Esophagus squamous epithelium (tissue), 5 donors: ENCODE measurements at regions not wholly inside any gene's neighbourhood (a gene's known extent, or its start where the extent isn't known, plus 50 kb on each side); places are given as distances from the start of the nearest gene placed in this dataset.

Experiments
- DNase-seq: peaks from one replicate; lab custom pipeline; 2025; lab: John Stamatoyannopoulos, UW
- H3K27ac ChIP-seq, 4 donors: fragments of 200-600 bp; sonication (generic); one replicate each; pipeline ENCODE4 v1.5.1; 2016 to 2019; ENCODE audit warnings: mild to moderate bottlenecking in 1 of 4
- H3K27me3 ChIP-seq, 4 donors: fragments of 200-600 bp; sonication (generic); 1 replicate in 3 of 4; 2 replicates in 1 of 4; pipeline versions ENCODE4 v1.5.1 to v1.6.0; 2017 to 2021; ENCODE audit warnings: antibody characterized with exemption in 1 of 4
- H3K36me3 ChIP-seq, 3 donors: fragments of 200-600 bp; sonication (generic); one replicate each; pipeline ENCODE4 v1.5.1; 2016 to 2019
- H3K4me1 ChIP-seq, 3 donors: fragments of 200-600 bp; sonication (generic); one replicate each; pipeline ENCODE4 v1.5.1; 2017 to 2019
- H3K4me3 ChIP-seq, 4 donors: fragments of 200-600 bp; sonication (generic); 1 replicate in 3 of 4; 2 replicates in 1 of 4; pipeline ENCODE4 v1.5.1; 2016 to 2019; ENCODE audit warnings: mild to moderate bottlenecking in 2 of 4, moderate library complexity in 1 of 4
- H3K9me3 ChIP-seq, 3 donors: fragments of 200-600 bp; sonication (generic); one replicate each; pipeline ENCODE4 v1.5.1; 2016 to 2019
- POLR2A ChIP-seq, 4 donors: fragments of 450-650 bp; IDR thresholded peaks; one replicate each; pipeline ENCODE4 v1.6.1; 2017; ENCODE audit warnings: antibody characterized with exemption in 4 of 4, mild to moderate bottlenecking in 4 of 4, moderate library complexity in 3 of 4
- WGBS, 2 donors: methylation state at CpG; one replicate each; pipeline ENCODE4 v1.1.5; 2018; 5-methylcytosine and 5-hydroxymethylcytosine counted together
- intact Hi-C: fragments of 100-400 bp; cut with DNase I; formaldehyde crosslinking; loops from one replicate; pipeline ENCODE4 v1.15.0; 2022
- TF ChIP-seq, protein P1 (sequence below), 6 experiments: fragments of 450-650 bp in 4 of 6; fragments of 200-600 bp in 2 of 6; sonication (generic) in 2 of 6; IDR thresholded peaks; one replicate each; pipeline ENCODE4 v1.5.1; 2016 to 2019; ENCODE audit warnings: antibody characterized with exemption in 6 of 6, mild to moderate bottlenecking in 4 of 6, moderate library complexity in 4 of 6
- donor health status: DM: yes; HTN: yes; CAD: no.

GRCh38 chr15:35215093-35215492 lies 130.0 kb upstream of the NANOGP8 start:
- Histone ChIP-seq H3K36me3 (no peaks in the 10 kb centered on the region), H3K27me3 (no peaks in the 10 kb centered on the region), H3K4me3 (no peak overlapping the region), H3K4me1 (no peaks in the 10 kb centered on the region), H3K9me3 (no peaks in the 10 kb centered on the region), H3K27ac (no peak overlapping the region)
- no peak for DNase-seq
- intact Hi-C loops: no loop called here
- TF ChIP-seq POLR2A (IDR thresholded peaks at IDR 0.05): no peak
- TF ChIP-seq, protein P1, sequence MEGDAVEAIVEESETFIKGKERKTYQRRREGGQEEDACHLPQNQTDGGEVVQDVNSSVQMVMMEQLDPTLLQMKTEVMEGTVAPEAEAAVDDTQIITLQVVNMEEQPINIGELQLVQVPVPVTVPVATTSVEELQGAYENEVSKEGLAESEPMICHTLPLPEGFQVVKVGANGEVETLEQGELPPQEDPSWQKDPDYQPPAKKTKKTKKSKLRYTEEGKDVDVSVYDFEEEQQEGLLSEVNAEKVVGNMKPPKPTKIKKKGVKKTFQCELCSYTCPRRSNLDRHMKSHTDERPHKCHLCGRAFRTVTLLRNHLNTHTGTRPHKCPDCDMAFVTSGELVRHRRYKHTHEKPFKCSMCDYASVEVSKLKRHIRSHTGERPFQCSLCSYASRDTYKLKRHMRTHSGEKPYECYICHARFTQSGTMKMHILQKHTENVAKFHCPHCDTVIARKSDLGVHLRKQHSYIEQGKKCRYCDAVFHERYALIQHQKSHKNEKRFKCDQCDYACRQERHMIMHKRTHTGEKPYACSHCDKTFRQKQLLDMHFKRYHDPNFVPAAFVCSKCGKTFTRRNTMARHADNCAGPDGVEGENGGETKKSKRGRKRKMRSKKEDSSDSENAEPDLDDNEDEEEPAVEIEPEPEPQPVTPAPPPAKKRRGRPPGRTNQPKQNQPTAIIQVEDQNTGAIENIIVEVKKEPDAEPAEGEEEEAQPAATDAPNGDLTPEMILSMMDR (IDR thresholded peaks at IDR 0.05): no peak

DNA sequence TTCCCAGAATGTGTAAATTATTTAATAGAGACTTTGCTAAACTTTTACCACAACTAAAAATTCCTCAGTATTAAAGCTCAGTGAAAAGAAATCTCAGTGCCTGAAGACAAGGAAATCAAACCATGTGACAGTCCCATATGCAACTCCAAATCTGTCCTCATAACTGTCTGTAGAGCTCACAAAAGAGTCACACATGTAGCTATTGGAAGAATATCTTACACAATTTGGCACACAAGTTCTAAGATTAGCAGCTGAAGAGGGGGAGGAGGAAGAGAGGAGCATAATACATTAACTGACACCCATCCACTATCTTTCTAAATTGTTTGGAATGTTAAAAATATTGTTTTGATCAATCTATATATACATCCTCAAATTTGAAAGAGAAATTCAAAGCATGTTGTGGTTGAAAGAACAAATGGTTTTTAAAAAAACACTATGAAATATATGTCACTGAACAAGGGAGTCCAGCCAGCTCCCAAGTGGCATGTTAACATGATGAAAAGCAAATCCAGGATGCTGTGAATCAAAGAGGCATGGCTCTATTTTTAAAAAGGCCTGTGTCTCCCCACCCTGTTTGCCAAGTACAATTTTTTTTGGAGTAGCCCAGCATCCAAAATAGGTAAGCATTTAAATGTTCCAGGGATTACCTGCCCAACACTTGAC lies 126.3 kb upstream of the NANOGP8 start:
- no peaks in the 10 kb centered on the region for H3K27me3 ChIP-seq
- H3K4me1 ChIP-seq: no peaks in the 10 kb centered on the region
- no peaks in the 10 kb centered on the region for H3K36me3 ChIP-seq
- H3K9me3 ChIP-seq: no peaks in the 10 kb centered on the region
- no peak for TF ChIP-seq POLR2A (IDR thresholded peaks at IDR 0.05)
- TF ChIP-seq, protein P1 (IDR thresholded peaks at IDR 0.05): no peak
- H3K4me3 ChIP-seq: no peak overlapping the region
- DNase-seq: no peak
- H3K27ac ChIP-seq: no peak overlapping the region
- intact Hi-C loops: no loop called here

DNA sequence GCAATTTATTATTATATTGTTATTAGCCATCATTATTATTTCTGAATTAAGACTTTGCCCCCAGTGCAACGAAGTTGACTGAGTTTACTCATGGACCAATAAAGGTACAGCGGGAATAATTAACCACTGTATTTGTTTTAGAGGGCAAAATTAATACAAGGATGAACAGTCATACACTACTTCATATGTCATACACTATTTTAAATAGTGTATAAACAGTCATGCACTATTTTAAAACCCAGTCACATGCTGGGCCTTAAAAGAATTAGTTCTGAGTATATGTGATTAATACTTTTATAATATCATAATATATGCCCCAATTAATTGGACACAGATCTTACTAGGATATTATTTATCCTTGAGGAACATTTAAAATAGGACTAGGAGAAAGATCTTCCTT lies 125.3 kb upstream of the NANOGP8 start:
- no peaks in the 10 kb centered on the region for H3K36me3 ChIP-seq
- no peak overlapping the region for H3K4me3 ChIP-seq
- H3K4me1 ChIP-seq: no peaks in the 10 kb centered on the region
- no peaks in the 10 kb centered on the region for H3K27me3 ChIP-seq
- intact Hi-C loops: no loop called here
- DNase-seq: no peak
- H3K27ac ChIP-seq: no peak overlapping the region
- H3K9me3 ChIP-seq: no peaks in the 10 kb centered on the region
- WGBS, 2 donors: 43 to 44% methylated on average over 2 of the region's 2 CpGs
- TF ChIP-seq POLR2A (IDR thresholded peaks at IDR 0.05): no peak
- TF ChIP-seq, protein P1 (IDR thresholded peaks at IDR 0.05): no peak

DNA sequence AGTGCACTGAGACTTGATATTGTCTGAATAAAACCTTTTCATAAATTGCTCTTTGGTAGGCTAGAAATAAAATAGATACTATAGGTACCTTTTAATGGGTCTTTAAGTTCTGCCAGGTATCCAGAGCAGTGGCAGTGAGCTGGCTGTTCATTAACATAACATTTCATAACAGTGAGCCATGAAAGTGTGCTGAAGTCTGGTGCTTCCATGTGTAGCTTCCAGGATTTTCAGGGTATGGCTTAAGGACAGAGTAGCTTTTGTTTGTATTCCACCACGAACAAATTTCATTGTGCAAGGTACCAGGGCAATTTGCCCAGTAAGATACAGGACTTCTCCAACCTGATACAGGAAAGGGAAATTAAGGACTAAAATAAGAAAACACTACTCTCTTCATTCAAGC lies 124.7 kb upstream of the NANOGP8 start:
- no peaks in the 10 kb centered on the region for H3K9me3 ChIP-seq
- no peak for DNase-seq
- intact Hi-C loops: no loop called here
- H3K36me3 ChIP-seq: no peaks in the 10 kb centered on the region
- WGBS, 2 donors: 14 to 36% methylated on average over 1 of the region's 1 CpG
- H3K4me3 ChIP-seq: no peak overlapping the region
- H3K4me1 ChIP-seq: no peaks in the 10 kb centered on the region
- H3K27me3 ChIP-seq: no peaks in the 10 kb centered on the region
- no peak overlapping the region for H3K27ac ChIP-seq
- TF ChIP-seq, protein P1 (IDR thresholded peaks at IDR 0.05): no peak
- TF ChIP-seq POLR2A (IDR thresholded peaks at IDR 0.05): no peak

- Histone ChIP-seq H3K36me3 (no peaks in the 10 kb centered on the region), H3K9me3 (no peaks in the 10 kb centered on the region), H3K27me3 (no peaks in the 10 kb centered on the region), H3K4me3 (no peak overlapping the region), H3K4me1 (no peaks in the 10 kb centered on the region), H3K27ac (no peak overlapping the region)
- 71 to 75% methylated on average over 3 of the region's 3 CpGs for WGBS, 2 donors
- intact Hi-C loops: no loop called here
- no peak for DNase-seq
- no peak for TF ChIP-seq POLR2A (IDR thresholded peaks at IDR 0.05)
- TF ChIP-seq, protein P1 (IDR thresholded peaks at IDR 0.05): no peak
Observed at GRCh38 chr15:35208353-35208752, 123.3 kb upstream of the NANOGP8 start.
